DND-41 (cell line): ENCODE measurements at regions not wholly inside any gene's neighbourhood (a gene's known extent, or its start where the extent isn't known, plus 50 kb on each side); places are given as distances from the start of the nearest gene placed in this dataset.

Experiments used
- ATAC-seq: fragments of 200-7000 bp; cut with Tn5 transposase; 3 replicates; pipeline ENCODE4 v1.9.1; 2021; ENCODE audit warnings: low read depth; ENCODE audit not compliant: insufficient read depth
- DNase-seq: peaks from one replicate; pipeline ENCODE4 v3.0.0-alpha.2; 2020
- H2AFZ ChIP-seq: 2 replicates; pipeline ENCODE4 v1.6.0; 2012; ENCODE audit warnings: low read depth, low read length
- H3K27ac ChIP-seq: 2 replicates; pipeline ENCODE4 v1.5.1; 2012; ENCODE audit warnings: low read length, inconsistent platforms
- H3K27me3 ChIP-seq: fragments of 200-600 bp; sonication (generic); 2 replicates; pipeline ENCODE4 v1.6.0; 2012; ENCODE audit warnings: low read length, mild to moderate bottlenecking, inconsistent platforms; ENCODE audit not compliant: insufficient read depth, poor library complexity
- H3K36me3 ChIP-seq: 2 replicates; pipeline ENCODE4 v1.5.1; 2012; ENCODE audit warnings: low read length, inconsistent platforms; ENCODE audit not compliant: insufficient read depth
- H3K4me1 ChIP-seq: 2 replicates; pipeline ENCODE4 v1.5.1; 2012; ENCODE audit warnings: mild to moderate bottlenecking, low read length; ENCODE audit not compliant: insufficient read depth
- H3K4me2 ChIP-seq: 2 replicates; pipeline ENCODE4 v1.6.0; 2012; ENCODE audit warnings: mild to moderate bottlenecking, moderate library complexity, low read length, inconsistent platforms; ENCODE audit not compliant: insufficient read depth
- H3K4me3 ChIP-seq, 2 experiments: fragments of 200-600 bp in 1 of 2; shearing (Covaris generic) in 1 of 2; 2 replicates each; pipeline ENCODE4 v1.5.1; 2012 to 2016; ENCODE audit warnings: inconsistent platforms in 2 of 2, low read length in 2 of 2, mild to moderate bottlenecking in 2 of 2, low read depth in 1 of 2, moderate library complexity in 1 of 2
- H3K79me2 ChIP-seq: 2 replicates; pipeline ENCODE4 v1.6.0; 2012; ENCODE audit warnings: low read length, inconsistent platforms; ENCODE audit not compliant: insufficient read depth
- H3K9ac ChIP-seq: 2 replicates; pipeline ENCODE4 v1.6.0; 2012; ENCODE audit warnings: low read depth, mild to moderate bottlenecking, inconsistent platforms, low read length, moderate library complexity
- H3K9me3 ChIP-seq: 2 replicates; pipeline ENCODE4 v1.5.1; 2012; ENCODE audit warnings: low read length, moderate library complexity, mild to moderate bottlenecking, inconsistent platforms; ENCODE audit not compliant: insufficient read depth, severe bottlenecking
- H4K20me1 ChIP-seq: 2 replicates; pipeline ENCODE4 v1.6.0; 2012; ENCODE audit warnings: low read length; ENCODE audit not compliant: insufficient read depth
- EZH2 ChIP-seq: IDR thresholded peaks from 3 replicates; pipeline ENCODE4 v1.6.1; 2012; ENCODE audit warnings: borderline replicate concordance, low read depth, mild to moderate bottlenecking, moderate library complexity, low read length, inconsistent platforms; ENCODE audit not compliant: severe bottlenecking
- TF ChIP-seq, protein P1 (sequence below): IDR thresholded peaks from 2 replicates; pipeline ENCODE4 v1.5.1; 2012; ENCODE audit warnings: borderline replicate concordance, low read length, moderate library complexity, mild to moderate bottlenecking; ENCODE audit not compliant: poor library complexity, severe bottlenecking; ENCODE audit errors: extremely low read depth

DNA sequence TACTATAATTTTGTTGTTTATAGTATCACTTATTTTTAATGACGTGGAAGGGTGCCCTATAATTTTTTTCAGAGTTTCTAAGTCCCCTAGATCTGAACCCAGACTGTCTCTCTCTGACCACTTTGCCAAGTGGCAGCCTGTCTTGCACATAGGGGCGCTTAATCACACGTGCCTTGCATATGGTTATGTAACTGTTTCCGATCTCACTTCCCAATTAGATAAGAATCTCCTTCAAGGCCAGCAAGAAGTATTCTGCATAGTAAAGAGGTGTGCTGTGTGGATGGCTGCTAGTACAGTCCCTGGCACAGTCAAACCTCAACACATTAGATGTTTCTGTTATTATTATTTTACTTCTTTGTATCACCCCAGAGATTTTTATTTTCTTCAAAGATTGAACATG, 197.8 kb upstream of the SIX2 start:
- Histone ChIP-seq H3K27ac (no peak overlapping the region), H3K27me3 (no peaks in the 10 kb centered on the region), H3K79me2 (no peaks in the 10 kb centered on the region), H3K9ac (no peak overlapping the region), H4K20me1 (no peaks in the 10 kb centered on the region), H3K9me3 (no peaks in the 10 kb centered on the region), H2AFZ (no peak overlapping the region), H3K4me2 (no peak overlapping the region), H3K4me3 (no peak overlapping the region), H3K36me3 (no peaks in the 10 kb centered on the region), H3K4me1 (0 out of 2 replicates have a peak, but pooled peaks cover 3% of the 10 kb centered on the region)
- TF ChIP-seq, protein P1, sequence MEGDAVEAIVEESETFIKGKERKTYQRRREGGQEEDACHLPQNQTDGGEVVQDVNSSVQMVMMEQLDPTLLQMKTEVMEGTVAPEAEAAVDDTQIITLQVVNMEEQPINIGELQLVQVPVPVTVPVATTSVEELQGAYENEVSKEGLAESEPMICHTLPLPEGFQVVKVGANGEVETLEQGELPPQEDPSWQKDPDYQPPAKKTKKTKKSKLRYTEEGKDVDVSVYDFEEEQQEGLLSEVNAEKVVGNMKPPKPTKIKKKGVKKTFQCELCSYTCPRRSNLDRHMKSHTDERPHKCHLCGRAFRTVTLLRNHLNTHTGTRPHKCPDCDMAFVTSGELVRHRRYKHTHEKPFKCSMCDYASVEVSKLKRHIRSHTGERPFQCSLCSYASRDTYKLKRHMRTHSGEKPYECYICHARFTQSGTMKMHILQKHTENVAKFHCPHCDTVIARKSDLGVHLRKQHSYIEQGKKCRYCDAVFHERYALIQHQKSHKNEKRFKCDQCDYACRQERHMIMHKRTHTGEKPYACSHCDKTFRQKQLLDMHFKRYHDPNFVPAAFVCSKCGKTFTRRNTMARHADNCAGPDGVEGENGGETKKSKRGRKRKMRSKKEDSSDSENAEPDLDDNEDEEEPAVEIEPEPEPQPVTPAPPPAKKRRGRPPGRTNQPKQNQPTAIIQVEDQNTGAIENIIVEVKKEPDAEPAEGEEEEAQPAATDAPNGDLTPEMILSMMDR = no peak
- no peak for TF ChIP-seq EZH2
- ATAC-seq (no peak), DNase-seq (no peak)

DNA sequence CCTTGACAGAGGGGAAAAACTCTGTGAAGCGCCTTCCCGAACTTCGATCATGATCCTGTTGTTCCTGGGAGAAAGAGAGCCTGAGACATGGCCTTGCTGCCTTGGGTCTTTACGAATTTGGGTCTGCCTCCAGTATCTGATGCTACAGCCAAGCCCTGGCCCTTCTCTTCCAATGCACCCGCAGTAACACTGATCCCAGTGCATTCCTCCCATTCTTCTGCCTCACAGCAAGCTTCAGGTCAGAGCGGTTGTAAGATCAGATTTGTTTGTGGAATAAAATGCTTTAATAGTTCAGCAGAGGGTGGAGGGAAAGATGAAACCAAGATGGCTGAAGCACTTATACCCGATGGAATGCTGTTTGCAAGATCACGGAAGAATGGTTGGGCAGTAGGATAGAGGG, 196.7 kb upstream of the SIX2 start:
- Histone ChIP-seq H3K4me1 (no peaks in the 10 kb centered on the region), H3K27ac (no peak overlapping the region), H3K4me2 (no peak overlapping the region), H3K27me3 (no peaks in the 10 kb centered on the region), H4K20me1 (no peaks in the 10 kb centered on the region), H2AFZ (no peak overlapping the region), H3K79me2 (no peaks in the 10 kb centered on the region), H3K4me3 (no peak overlapping the region), H3K36me3 (no peaks in the 10 kb centered on the region), H3K9ac (no peak overlapping the region), H3K9me3 (no peaks in the 10 kb centered on the region)
- TF ChIP-seq EZH2 = no peak
- TF ChIP-seq, protein P1 = no peak
- no peak for ATAC-seq
- no peak for DNase-seq

DNA sequence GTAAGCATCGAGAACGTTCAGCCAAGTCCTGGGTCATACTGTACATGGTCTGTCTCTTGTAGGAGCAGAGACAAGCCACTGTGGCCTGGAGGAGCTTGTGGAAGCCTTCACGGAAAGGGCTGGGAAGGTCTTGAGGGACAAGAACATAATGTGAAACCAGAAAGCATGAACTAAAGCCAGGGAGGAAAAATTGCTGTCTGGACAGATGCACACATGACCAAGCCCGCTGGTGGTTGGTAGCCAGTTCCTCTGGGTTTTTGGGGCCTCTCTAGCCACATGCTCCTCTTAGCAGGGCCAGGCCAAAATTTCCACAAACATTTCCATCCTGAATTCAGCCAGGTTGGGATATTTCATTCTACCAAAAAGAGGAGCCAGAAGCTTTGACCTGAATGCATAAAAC, 196.2 kb upstream of the SIX2 start:
- DNase-seq (no peak), ATAC-seq (no peak)
- Histone ChIP-seq H3K4me2 (no peak overlapping the region), H4K20me1 (no peaks in the 10 kb centered on the region), H3K27me3 (no peaks in the 10 kb centered on the region), H3K9ac (no peak overlapping the region), H3K4me1 (no peaks in the 10 kb centered on the region), H3K4me3 (no peak overlapping the region), H3K27ac (no peak overlapping the region), H3K36me3 (no peaks in the 10 kb centered on the region), H3K79me2 (no peaks in the 10 kb centered on the region), H3K9me3 (no peaks in the 10 kb centered on the region), H2AFZ (no peak overlapping the region)
- no peak for TF ChIP-seq EZH2
- TF ChIP-seq, protein P1 = no peak

DNA sequence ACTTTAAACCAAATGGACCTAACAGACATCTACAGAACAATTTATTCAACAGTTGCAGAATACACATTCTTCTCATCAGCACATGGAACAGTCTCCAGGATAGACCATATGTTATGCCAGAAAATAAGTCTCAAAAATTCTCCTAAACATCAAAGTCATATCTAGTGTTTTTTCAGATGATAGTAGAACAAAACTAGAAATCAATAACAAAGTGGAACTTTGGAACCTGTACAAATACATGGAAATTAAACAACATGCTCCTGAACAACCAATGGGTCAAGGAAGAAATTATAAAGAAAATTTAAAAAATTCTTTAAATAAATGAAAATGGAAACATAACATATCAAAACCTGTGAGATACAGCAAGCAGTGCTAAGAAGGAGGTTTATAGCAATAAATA, 194.1 kb upstream of the SIX2 start:
- Histone ChIP-seq H3K4me1 (no peaks in the 10 kb centered on the region), H3K9me3 (no peaks in the 10 kb centered on the region), H3K79me2 (no peaks in the 10 kb centered on the region), H2AFZ (no peak overlapping the region), H3K4me2 (no peak overlapping the region), H4K20me1 (no peaks in the 10 kb centered on the region), H3K4me3 (no peak overlapping the region), H3K27me3 (no peaks in the 10 kb centered on the region), H3K36me3 (no peaks in the 10 kb centered on the region), H3K9ac (no peak overlapping the region), H3K27ac (no peak overlapping the region)
- no peak for DNase-seq
- TF ChIP-seq EZH2 = no peak
- TF ChIP-seq, protein P1 = no peak
- ATAC-seq = no peak
